ENCODE measurements at regions not wholly inside any gene's neighbourhood (a gene's known extent, or its start where the extent isn't known, plus 50 kb on each side); places are given as distances from the start of the nearest gene placed in this dataset.

DNA sequence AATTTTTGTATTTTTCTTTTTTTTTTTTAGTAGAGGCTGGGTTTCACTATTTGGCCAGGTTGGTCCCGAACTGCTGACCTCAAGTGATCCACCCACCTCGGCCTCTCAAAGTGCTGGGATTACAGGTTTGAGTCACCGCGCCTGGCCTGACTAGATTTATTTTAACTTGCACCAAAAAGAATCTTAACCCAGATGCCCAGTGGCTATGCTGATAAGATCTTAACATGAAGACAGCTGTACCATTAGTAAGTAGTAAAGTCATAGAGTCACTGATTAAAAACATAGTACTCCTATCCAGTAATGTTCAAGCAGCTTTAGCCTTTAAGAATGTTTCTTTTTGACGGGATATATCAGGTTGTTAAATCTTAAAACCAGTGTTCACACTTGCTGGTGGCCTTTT lies 1061.8 kb upstream of the FLRT2 start:
- ChIA-PET POLR2A (no interaction called here), CTCF (no interaction called here)
- Histone ChIP-seq H3K9me3 (replicated peaks; ENCODE audit: control insufficient read depth, insufficient read depth, low read length) (no peaks in the 10 kb centered on the region), H4K20me1 (replicated peaks; ENCODE audit: control insufficient read depth, extremely low read depth, insufficient read depth, low read length) (no peaks in the 10 kb centered on the region), H2AFZ (ENCODE audit: low read depth, low read length) (no peak overlapping the region), H3K79me2 (ENCODE audit: control insufficient read depth, insufficient read depth, low read length) (no peaks in the 10 kb centered on the region), H3K4me1 (ENCODE audit: control insufficient read depth, extremely low read depth, insufficient read depth, low read length) (no peaks in the 10 kb centered on the region), H3K9me1 (replicated peaks; ENCODE audit: control insufficient read depth, extremely low read depth, insufficient read depth, low read length) (no peaks in the 10 kb centered on the region), H3K27me3 (ENCODE audit: control insufficient read depth in 2 of 2, insufficient read depth in 2 of 2, low read length in 2 of 2) (no peaks in the 10 kb centered on the region), H3K9ac (replicated peaks; ENCODE audit: extremely low read depth, insufficient read depth, low read length) (no peak overlapping the region), H3K4me2 (ENCODE audit: insufficient read depth, low read length) (no peak overlapping the region), H3K4me3 (replicated peaks in 1 of 3; ENCODE audit: insufficient read depth in 1 of 3, low read depth in 1 of 3, low read length in 3 of 3) (no peak overlapping the region), H3K36me3 (ENCODE audit: control insufficient read depth in 2 of 2, extremely low read depth in 1 of 2, insufficient read depth in 2 of 2, low read length in 2 of 2) (no peaks in the 10 kb centered on the region), H3K27ac (ENCODE audit: insufficient read depth, low read depth, low read length) (no peak overlapping the region)
- dilution Hi-C loops (cut with MboI; ENCODE audit: extremely low pct_ligation_motif_present, low sequenced_read_pairs): no loop called here
- BruUV-seq (replicated peaks): no TSS peak
- FAIRE-seq (no peak), DNase-seq (ENCODE audit: low read depth, low spot score) (no peak)
- intact Hi-C loops (cut with micrococcal nuclease): no loop called here
- TF ChIP-seq GATA2 (IDR thresholded peaks at IDR 0.05; ENCODE audit: insufficient read depth, insufficient read length, low read depth, low read length): no peak
- no peak for TF ChIP-seq POLR2AphosphoS5 (IDR thresholded peaks at IDR 0.05; ENCODE audit: insufficient read depth, low read depth, low read length)
- TF ChIP-seq EZH2 (IDR thresholded peaks at IDR 0.05; ENCODE audit: borderline replicate concordance, low read depth, low read length, severe bottlenecking): no peak
- TF ChIP-seq, protein P1, sequence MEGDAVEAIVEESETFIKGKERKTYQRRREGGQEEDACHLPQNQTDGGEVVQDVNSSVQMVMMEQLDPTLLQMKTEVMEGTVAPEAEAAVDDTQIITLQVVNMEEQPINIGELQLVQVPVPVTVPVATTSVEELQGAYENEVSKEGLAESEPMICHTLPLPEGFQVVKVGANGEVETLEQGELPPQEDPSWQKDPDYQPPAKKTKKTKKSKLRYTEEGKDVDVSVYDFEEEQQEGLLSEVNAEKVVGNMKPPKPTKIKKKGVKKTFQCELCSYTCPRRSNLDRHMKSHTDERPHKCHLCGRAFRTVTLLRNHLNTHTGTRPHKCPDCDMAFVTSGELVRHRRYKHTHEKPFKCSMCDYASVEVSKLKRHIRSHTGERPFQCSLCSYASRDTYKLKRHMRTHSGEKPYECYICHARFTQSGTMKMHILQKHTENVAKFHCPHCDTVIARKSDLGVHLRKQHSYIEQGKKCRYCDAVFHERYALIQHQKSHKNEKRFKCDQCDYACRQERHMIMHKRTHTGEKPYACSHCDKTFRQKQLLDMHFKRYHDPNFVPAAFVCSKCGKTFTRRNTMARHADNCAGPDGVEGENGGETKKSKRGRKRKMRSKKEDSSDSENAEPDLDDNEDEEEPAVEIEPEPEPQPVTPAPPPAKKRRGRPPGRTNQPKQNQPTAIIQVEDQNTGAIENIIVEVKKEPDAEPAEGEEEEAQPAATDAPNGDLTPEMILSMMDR (IDR thresholded peaks at IDR 0.05; ENCODE audit: extremely low read depth in 1 of 2, insufficient read depth in 1 of 2, low read depth in 1 of 2, low read length in 2 of 2): no peak

DNA sequence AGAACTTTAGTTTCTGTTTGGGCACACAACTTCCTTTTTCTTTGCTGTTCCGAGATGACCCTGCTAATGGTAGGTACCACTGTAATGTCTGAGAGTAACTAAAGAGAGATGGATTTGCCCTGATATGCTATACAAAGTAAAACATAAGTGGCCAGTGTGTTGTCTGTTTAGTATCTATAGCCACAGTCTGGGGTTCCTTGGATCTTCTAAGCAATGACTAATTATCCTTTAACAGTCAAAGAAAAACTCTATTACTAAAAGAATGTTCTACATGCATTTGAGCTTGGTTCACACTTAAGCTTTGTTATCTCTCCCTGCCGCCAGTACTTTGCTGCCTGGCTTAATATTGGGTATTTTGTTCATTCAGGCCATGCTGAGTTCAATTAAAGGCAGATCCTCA lies 1051.9 kb upstream of the FLRT2 start:
- no peaks in the 10 kb centered on the region for H3K9me3 ChIP-seq (replicated peaks; ENCODE audit: control insufficient read depth, insufficient read depth, low read length)
- H3K27ac ChIP-seq (ENCODE audit: insufficient read depth, low read depth, low read length): no peak overlapping the region
- H3K36me3 ChIP-seq (ENCODE audit: control insufficient read depth in 2 of 2, extremely low read depth in 1 of 2, insufficient read depth in 2 of 2, low read length in 2 of 2): no peaks in the 10 kb centered on the region
- H3K79me2 ChIP-seq (ENCODE audit: control insufficient read depth, insufficient read depth, low read length): no peaks in the 10 kb centered on the region
- H4K20me1 ChIP-seq (replicated peaks; ENCODE audit: control insufficient read depth, extremely low read depth, insufficient read depth, low read length): no peaks in the 10 kb centered on the region
- H3K9me1 ChIP-seq (replicated peaks; ENCODE audit: control insufficient read depth, extremely low read depth, insufficient read depth, low read length): no peaks in the 10 kb centered on the region
- peaks cover 14% of the 10 kb centered on the region for H3K4me1 ChIP-seq (ENCODE audit: control insufficient read depth, extremely low read depth, insufficient read depth, low read length)
- TF ChIP-seq POLR2A (IDR thresholded peaks at IDR 0.05; ENCODE audit: low read depth, low read length) (no peak), POLR2AphosphoS5 (IDR thresholded peaks at IDR 0.05; ENCODE audit: insufficient read depth, low read depth, low read length) (no peak), JUN (IDR thresholded peaks at IDR 0.05; ENCODE audit: borderline replicate concordance, insufficient read depth, insufficient read length, low read depth) (no peak), FOS (IDR thresholded peaks at IDR 0.05; ENCODE audit: borderline replicate concordance, insufficient read depth, low read length) (no peak), EZH2 (IDR thresholded peaks at IDR 0.05; ENCODE audit: borderline replicate concordance, low read depth, low read length, severe bottlenecking) (no peak)
- no peak overlapping the region for H3K4me3 ChIP-seq (replicated peaks in 1 of 3; ENCODE audit: insufficient read depth in 1 of 3, low read depth in 1 of 3, low read length in 3 of 3)
- ChIA-PET POLR2A (no interaction called here), CTCF (no interaction called here)
- intact Hi-C loops (cut with micrococcal nuclease) (no loop called here), dilution Hi-C loops (cut with MboI; ENCODE audit: extremely low pct_ligation_motif_present, low sequenced_read_pairs) (no loop called here)
- BruUV-seq (replicated peaks): no TSS peak
- no peak overlapping the region for H3K4me2 ChIP-seq (ENCODE audit: insufficient read depth, low read length)
- H3K27me3 ChIP-seq (ENCODE audit: control insufficient read depth in 2 of 2, insufficient read depth in 2 of 2, low read length in 2 of 2): no peaks in the 10 kb centered on the region
- H2AFZ ChIP-seq (ENCODE audit: low read depth, low read length): no peak overlapping the region
- FAIRE-seq (no peak), DNase-seq (ENCODE audit: low read depth, low spot score) (no peak)
- H3K9ac ChIP-seq (replicated peaks; ENCODE audit: extremely low read depth, insufficient read depth, low read length): no peak overlapping the region
